Stomach (tissue), 8 donors: ENCODE measurements at regions not wholly inside any gene's neighbourhood (a gene's known extent, or its start where the extent isn't known, plus 50 kb on each side); places are given as distances from the start of the nearest gene placed in this dataset.
A peak's percentile ranks its signal among the peaks of the same experiment; 100 is the strongest.
"Not testable (repeated sequence)": the region's sequence is repeated elsewhere in the genome, so short reads cannot be mapped to it uniquely, and the experiment has no call there.

ENCODE experiments used
- DNase-seq, 2 donors: peaks; one replicate each; pipeline versions ENCODE4 v3.0.0 to v3.0.0-alpha.2; 2013 to 2019
- H3K27ac ChIP-seq, 5 donors: fragments of 200-600 bp in 4 of 5; sonication (generic) in 4 of 5; one replicate each; pipeline ENCODE4 v1.5.1; 2013 to 2019; ENCODE audit warnings: mild to moderate bottlenecking in 1 of 5, moderate library complexity in 1 of 5
- H3K27me3 ChIP-seq, 3 donors: fragments of 200-600 bp; sonication (generic); one replicate each; pipeline ENCODE4 v1.5.1; 2017 to 2019; ENCODE audit warnings: mixed run types in 1 of 3
- H3K36me3 ChIP-seq, 4 donors: fragments of 200-600 bp; sonication (generic); 1 replicate in 3 of 4; 2 replicates in 1 of 4; pipeline ENCODE4 v1.5.1; 2016 to 2019
- H3K4me1 ChIP-seq, 4 donors: fragments of 200-600 bp; sonication (generic); one replicate each; pipeline ENCODE4 v1.5.1; 2016 to 2019
- H3K4me3 ChIP-seq, 4 donors: fragments of 200-600 bp; sonication (generic) in 3 of 4; one replicate each; pipeline ENCODE4 v1.5.1; 2016 to 2019; ENCODE audit warnings: mild to moderate bottlenecking in 1 of 4
- H3K9me3 ChIP-seq, 4 donors: fragments of 200-600 bp; sonication (generic); one replicate each; pipeline ENCODE4 v1.5.1; 2016 to 2019
- EP300 ChIP-seq: sonication (generic); formaldehyde crosslinking; IDR thresholded peaks from one replicate; pipeline ENCODE4 v1.6.1; 2017; ENCODE audit warnings: antibody characterized with exemption
- POLR2A ChIP-seq, 4 donors: fragments of 450-650 bp; IDR thresholded peaks; one replicate each; pipeline ENCODE4 v1.6.1; 2016; ENCODE audit warnings: antibody characterized with exemption in 4 of 4, control low read depth in 2 of 4, mild to moderate bottlenecking in 1 of 4, moderate library complexity in 1 of 4
- POLR2AphosphoS5 ChIP-seq, 3 donors: sonication (generic); formaldehyde crosslinking; IDR thresholded peaks; one replicate each; pipeline ENCODE4 v1.6.1; 2016; ENCODE audit warnings: antibody characterized with exemption in 3 of 3
- WGBS, 5 donors: extraction: QIAGEN DNeasy Blood & Tissue Kit in 3 of 5; methylation state at CpG; one replicate each; pipeline versions ENCODE4 v1.1.5 to v1.1.7; 2013 to 2018; 5-methylcytosine and 5-hydroxymethylcytosine counted together
- intact Hi-C: fragments of 100-400 bp; cut with DNase I; formaldehyde crosslinking; loops from one replicate; pipeline ENCODE4 v1.15.1; 2023; ENCODE audit warnings: low total_unique reads
- TF ChIP-seq, protein P1 (sequence below), 7 experiments: fragments of 450-650 bp in 4 of 7; fragments of 200-600 bp in 3 of 7; sonication (generic) in 3 of 7; IDR thresholded peaks; one replicate each; pipeline ENCODE4 v1.5.1; 2016 to 2019; ENCODE audit warnings: antibody characterized with exemption in 7 of 7, control low read depth in 2 of 7, mild to moderate bottlenecking in 1 of 7
- donor health status: healthy with polysubstance abuse.
- donor health status: Bipolar disorder and iron deficiency.
- donor health status: healthy.

- TF ChIP-seq POLR2AphosphoS5 (IDR thresholded peaks at IDR 0.05) (no peak), EP300 (no peak), POLR2A (IDR thresholded peaks at IDR 0.05) (no peak)
- TF ChIP-seq, protein P1, sequence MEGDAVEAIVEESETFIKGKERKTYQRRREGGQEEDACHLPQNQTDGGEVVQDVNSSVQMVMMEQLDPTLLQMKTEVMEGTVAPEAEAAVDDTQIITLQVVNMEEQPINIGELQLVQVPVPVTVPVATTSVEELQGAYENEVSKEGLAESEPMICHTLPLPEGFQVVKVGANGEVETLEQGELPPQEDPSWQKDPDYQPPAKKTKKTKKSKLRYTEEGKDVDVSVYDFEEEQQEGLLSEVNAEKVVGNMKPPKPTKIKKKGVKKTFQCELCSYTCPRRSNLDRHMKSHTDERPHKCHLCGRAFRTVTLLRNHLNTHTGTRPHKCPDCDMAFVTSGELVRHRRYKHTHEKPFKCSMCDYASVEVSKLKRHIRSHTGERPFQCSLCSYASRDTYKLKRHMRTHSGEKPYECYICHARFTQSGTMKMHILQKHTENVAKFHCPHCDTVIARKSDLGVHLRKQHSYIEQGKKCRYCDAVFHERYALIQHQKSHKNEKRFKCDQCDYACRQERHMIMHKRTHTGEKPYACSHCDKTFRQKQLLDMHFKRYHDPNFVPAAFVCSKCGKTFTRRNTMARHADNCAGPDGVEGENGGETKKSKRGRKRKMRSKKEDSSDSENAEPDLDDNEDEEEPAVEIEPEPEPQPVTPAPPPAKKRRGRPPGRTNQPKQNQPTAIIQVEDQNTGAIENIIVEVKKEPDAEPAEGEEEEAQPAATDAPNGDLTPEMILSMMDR (IDR thresholded peaks at IDR 0.05), result no peak
- H3K4me3 ChIP-seq, result no peak overlapping the region
- H3K9me3 ChIP-seq, result peaks cover 0 to 6% (median 0%) of the 10 kb centered on the region in 4 donors
- no peaks in the 10 kb centered on the region for H3K4me1 ChIP-seq
- no peaks in the 10 kb centered on the region for H3K36me3 ChIP-seq
- WGBS, 5 donors, result 31 to 81% (median 67%) methylated on average over 1 of the region's 1 CpG
- no peaks in the 10 kb centered on the region for H3K27me3 ChIP-seq
- H3K27ac ChIP-seq, result no peak overlapping the region
- intact Hi-C loops, result no loop called here
- DNase-seq, result no peak
Measured at GRCh38 chr3:101133652-101134051, 140.4 kb upstream of the ABI3BP start.

DNA sequence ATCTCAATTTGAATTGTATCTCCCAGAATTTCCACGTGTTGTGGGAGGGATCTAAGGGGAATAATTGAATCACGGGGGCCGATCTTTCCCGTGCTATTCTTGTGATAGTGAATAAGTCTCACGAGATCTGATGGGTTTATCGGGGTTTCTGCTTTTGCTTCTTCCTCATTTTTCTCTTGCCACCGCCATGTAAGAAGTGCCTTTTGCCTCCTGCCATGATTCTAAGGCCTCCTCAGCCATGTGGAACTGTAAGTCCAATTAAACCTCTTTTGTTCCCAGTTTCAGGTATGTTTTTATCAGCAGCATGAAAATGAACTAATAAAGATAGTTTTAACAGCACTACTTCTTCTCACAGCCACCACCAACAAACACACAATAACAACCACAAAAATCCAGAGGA, 140.0 kb upstream of the ABI3BP start:
- 93 to 96% (median 94%) methylated on average over 7 of the region's 7 CpGs for WGBS, 5 donors
- H3K4me1 ChIP-seq, intact Hi-C loops, H3K27me3 ChIP-seq, H3K4me3 ChIP-seq, DNase-seq, H3K9me3 ChIP-seq, H3K27ac ChIP-seq, H3K36me3 ChIP-seq: not testable (repeated sequence)

GRCh38 chr3:101131767-101132166, 138.5 kb upstream of the ABI3BP start:
- Histone ChIP-seq H3K4me3 (no peak overlapping the region), H3K36me3 (no peaks in the 10 kb centered on the region), H3K27ac (no peak overlapping the region), H3K27me3 (no peaks in the 10 kb centered on the region), H3K9me3 (peaks cover 0 to 6% (median 0%) of the 10 kb centered on the region in 4 donors), H3K4me1 (no peaks in the 10 kb centered on the region)
- no peak for DNase-seq
- intact Hi-C loops, result no loop called here
- TF ChIP-seq POLR2AphosphoS5 (IDR thresholded peaks at IDR 0.05), result no peak
- TF ChIP-seq, protein P1 (IDR thresholded peaks at IDR 0.05), result no peak
- WGBS, 5 donors, result 72 to 96% (median 92%) methylated on average over 2 of the region's 2 CpGs

GRCh38 chr3:101128786-101129185, 135.6 kb upstream of the ABI3BP start:
- 40 to 57% (median 49%) methylated on average over 9 of the region's 9 CpGs for WGBS, 5 donors
- TF ChIP-seq POLR2A (IDR thresholded peaks at IDR 0.05) (no peak), POLR2AphosphoS5 (IDR thresholded peaks at IDR 0.05) (peak in 2 of 3 donors; percentile 8 to 51), EP300 (no peak)
- TF ChIP-seq, protein P1 (IDR thresholded peaks at IDR 0.05), result no peak
- H3K9me3 ChIP-seq, result peaks cover 0 to 6% (median 0%) of the 10 kb centered on the region in 4 donors
- H3K4me1 ChIP-seq, result no peaks in the 10 kb centered on the region
- DNase-seq, result peak; percentile 37 to 43
- H3K36me3 ChIP-seq, result no peaks in the 10 kb centered on the region
- no peaks in the 10 kb centered on the region for H3K27me3 ChIP-seq
- no peak overlapping the region for H3K27ac ChIP-seq
- intact Hi-C loops, result no loop called here
- H3K4me3 ChIP-seq, result no peak overlapping the region

GRCh38 chr3:101128001-101128400, 134.8 kb upstream of the ABI3BP start:
- DNase-seq, result no peak
- intact Hi-C loops, result no loop called here
- WGBS, 5 donors, result 63 to 90% (median 71%) methylated on average over 1 of the region's 1 CpG
- peaks cover 0 to 3% (median 0%) of the 10 kb centered on the region in 4 donors for H3K9me3 ChIP-seq
- no peaks in the 10 kb centered on the region for H3K36me3 ChIP-seq
- no peaks in the 10 kb centered on the region for H3K4me1 ChIP-seq
- TF ChIP-seq POLR2AphosphoS5 (IDR thresholded peaks at IDR 0.05) (no peak), EP300 (no peak), POLR2A (IDR thresholded peaks at IDR 0.05) (no peak)
- TF ChIP-seq, protein P1 (IDR thresholded peaks at IDR 0.05), result no peak
- no peak overlapping the region for H3K27ac ChIP-seq
- H3K4me3 ChIP-seq, result no peak overlapping the region
- H3K27me3 ChIP-seq, result no peaks in the 10 kb centered on the region
